Mucosa of descending colon (tissue), 3 donors: ENCODE measurements at regions not wholly inside any gene's neighbourhood (a gene's known extent, or its start where the extent isn't known, plus 50 kb on each side); places are given as distances from the start of the nearest gene placed in this dataset.

Experiments used
- ATAC-seq: fragments of 200-7000 bp; cut with Tn5 transposase; one replicate; pipeline ENCODE4 v1.9.1; 2020; ENCODE audit warnings: mild to moderate bottlenecking, moderate library complexity
- DNase-seq, 3 donors: peaks; one replicate each; pipeline ENCODE4 v3.0.0-alpha.2; 2020
- H3K36me3 ChIP-seq: fragments of 200-600 bp; one replicate; pipeline ENCODE4 v1.8.0; 2021; ENCODE audit warnings: low read depth, mild to moderate bottlenecking
- H3K4me1 ChIP-seq: fragments of 200-600 bp; one replicate; pipeline ENCODE4 v1.8.0; 2021; ENCODE audit warnings: low read depth, mild to moderate bottlenecking
- H3K4me3 ChIP-seq: fragments of 200-600 bp; one replicate; pipeline ENCODE4 v1.8.0; 2021; ENCODE audit warnings: mild to moderate bottlenecking
- H3K9me3 ChIP-seq: fragments of 200-600 bp; one replicate; pipeline ENCODE4 v1.8.0; 2021; ENCODE audit warnings: mild to moderate bottlenecking
- CTCF ChIP-seq: fragments of 200-600 bp; IDR thresholded peaks from one replicate; pipeline ENCODE4 v1.8.0; 2022; ENCODE audit warnings: antibody characterized with exemption, mild to moderate bottlenecking
- intact Hi-C, 2 donors: fragments of 100-400 bp; cut with DNase I in 1 of 2; cut with micrococcal nuclease in 1 of 2; formaldehyde crosslinking; loops; one replicate each; pipeline versions ENCODE4 v1.11.0 to v1.11.1; 2022; cut with DNase I, micrococcal nuclease
- donor health status: DM: no; HTN: no; CAD: no; lungs with moderate emphysema.
- donor health status: DM: no; HTN: no; CAD: no.
- donor health status: DM: no; HTN: yes; CAD: no.

- no peak for TF ChIP-seq CTCF
These were observed 70.3 kb upstream of the TP53I11 start for GRCh38 chr11:45021001-45021400.

GRCh38 chr11:45021692-45022141, 71.0 kb upstream of the TP53I11 start:
- H3K4me1 ChIP-seq = no peaks in the 10 kb centered on the region
- TF ChIP-seq CTCF = no peak
- no peaks in the 10 kb centered on the region for H3K36me3 ChIP-seq
- DNase-seq (peak; percentile 48 to 69 (median 50)), ATAC-seq (peak; percentile 34)
- H3K4me3 ChIP-seq = no peak overlapping the region
- no peaks in the 10 kb centered on the region for H3K9me3 ChIP-seq
- intact Hi-C loops = no loop called here

More at GRCh38 chr11:45021001-45021400, 70.3 kb upstream of the TP53I11 start:
- ATAC-seq (no peak), DNase-seq (peak in 1 of 3 donors; percentile 54)
- H3K4me3 ChIP-seq = no peak overlapping the region
- no peaks in the 10 kb centered on the region for H3K9me3 ChIP-seq
- intact Hi-C loops = no loop called here
- no peaks in the 10 kb centered on the region for H3K4me1 ChIP-seq
- H3K36me3 ChIP-seq = no peaks in the 10 kb centered on the region

GRCh38 chr11:45022294-45023064, 71.8 kb upstream of the TP53I11 start:
- Histone ChIP-seq H3K36me3 (no peaks in the 10 kb centered on the region), H3K4me1 (no peaks in the 10 kb centered on the region), H3K4me3 (no peak overlapping the region), H3K9me3 (no peaks in the 10 kb centered on the region)
- no peak for TF ChIP-seq CTCF
- intact Hi-C loops = no loop called here
- ATAC-seq (no peak), DNase-seq (no peak)

- no peak for TF ChIP-seq CTCF
- no peaks in the 10 kb centered on the region for H3K4me1 ChIP-seq
- DNase-seq = no peak
- no peak overlapping the region for H3K4me3 ChIP-seq
- no peaks in the 10 kb centered on the region for H3K36me3 ChIP-seq
- intact Hi-C loops = no loop called here
- no peaks in the 10 kb centered on the region for H3K9me3 ChIP-seq
- ATAC-seq = no peak
These were observed 72.3 kb upstream of the TP53I11 start for GRCh38 chr11:45023065-45023365.

- DNase-seq (no peak), ATAC-seq (no peak)
- Histone ChIP-seq H3K9me3 (no peaks in the 10 kb centered on the region), H3K36me3 (no peaks in the 10 kb centered on the region), H3K4me1 (no peaks in the 10 kb centered on the region), H3K4me3 (no peak overlapping the region)
- no peak for TF ChIP-seq CTCF
- intact Hi-C loops = no loop called here
These were observed 73.6 kb upstream of the TP53I11 start for GRCh38 chr11:45024316-45024715.
